ENCODE measurements at regions not wholly inside any gene's neighbourhood (a gene's known extent, or its start where the extent isn't known, plus 50 kb on each side); places are given as distances from the start of the nearest gene placed in this dataset.

GRCh38 chr11:23953951-23954710 is 542.7 kb upstream of the LUZP2 start:
- DNase-seq (ENCODE audit: low read depth in 2 of 2), result no peak
- no peak overlapping the region for H3K4me3 ChIP-seq (replicated peaks in 1 of 2; ENCODE audit: low read depth in 2 of 2, low read length in 2 of 2)
- no peak for TF ChIP-seq CTCF (IDR thresholded peaks at IDR 0.05; ENCODE audit: low read depth, low read length)

- no peak for DNase-seq (ENCODE audit: low read depth in 2 of 2)
- no peak for TF ChIP-seq CTCF (IDR thresholded peaks at IDR 0.05; ENCODE audit: low read depth, low read length)
- no peak overlapping the region for H3K4me3 ChIP-seq (replicated peaks in 1 of 2; ENCODE audit: low read depth in 2 of 2, low read length in 2 of 2)
Observed at GRCh38 chr11:23954730-23955129, 542.1 kb upstream of the LUZP2 start.

- no peak for TF ChIP-seq CTCF (IDR thresholded peaks at IDR 0.05; ENCODE audit: low read depth, low read length)
- DNase-seq (ENCODE audit: low read depth in 2 of 2), result peak in 1 of 2 donors; percentile 19
- H3K4me3 ChIP-seq (replicated peaks in 1 of 2; ENCODE audit: low read depth in 2 of 2, low read length in 2 of 2), result no peak overlapping the region
Observed at GRCh38 chr11:23956586-23956985, 540.3 kb upstream of the LUZP2 start.

GRCh38 chr11:23957314-23957713 is 539.5 kb upstream of the LUZP2 start:
- TF ChIP-seq CTCF (IDR thresholded peaks at IDR 0.05; ENCODE audit: low read depth, low read length), result no peak
- DNase-seq (ENCODE audit: low read depth in 2 of 2), result peak in 1 of 2 donors; percentile 47

GRCh38 chr11:23959462-23959861 is 537.4 kb upstream of the LUZP2 start:
- DNase-seq (ENCODE audit: low read depth in 2 of 2), result no peak
- TF ChIP-seq CTCF (IDR thresholded peaks at IDR 0.05; ENCODE audit: low read depth, low read length), result no peak
- H3K4me3 ChIP-seq (replicated peaks in 1 of 2; ENCODE audit: low read depth in 2 of 2, low read length in 2 of 2), result no peak overlapping the region

More at GRCh38 chr11:23957314-23957713, 539.5 kb upstream of the LUZP2 start:
- no peak overlapping the region for H3K4me3 ChIP-seq (replicated peaks in 1 of 2; ENCODE audit: low read depth in 2 of 2, low read length in 2 of 2)

GRCh38 chr11:23961503-23962338 is 535.1 kb upstream of the LUZP2 start:
- no peak for TF ChIP-seq CTCF (IDR thresholded peaks at IDR 0.05; ENCODE audit: low read depth, low read length)
- H3K4me3 ChIP-seq (replicated peaks in 1 of 2; ENCODE audit: low read depth in 2 of 2, low read length in 2 of 2), result no peak overlapping the region
- DNase-seq (ENCODE audit: low read depth in 2 of 2), result no peak

Measured in cardiac fibroblast (primary cell).